GM18909 (cell line): ENCODE measurements at regions not wholly inside any gene's neighbourhood (a gene's known extent, or its start where the extent isn't known, plus 50 kb on each side); places are given as distances from the start of the nearest gene placed in this dataset.
A peak's percentile ranks its signal among the peaks of the same experiment; 100 is the strongest.
"Not testable (repeated sequence)": the region's sequence is repeated elsewhere in the genome, so short reads cannot be mapped to it uniquely, and the experiment has no call there.

Source experiments
- ATAC-seq: cut with Tn5 transposase; IDR thresholded peaks from one replicate; pipeline ENCODE4 v1.9.1; 2021; ENCODE audit warnings: mild to moderate bottlenecking; ENCODE audit not compliant: unreplicated experiment, poor library complexity

DNA sequence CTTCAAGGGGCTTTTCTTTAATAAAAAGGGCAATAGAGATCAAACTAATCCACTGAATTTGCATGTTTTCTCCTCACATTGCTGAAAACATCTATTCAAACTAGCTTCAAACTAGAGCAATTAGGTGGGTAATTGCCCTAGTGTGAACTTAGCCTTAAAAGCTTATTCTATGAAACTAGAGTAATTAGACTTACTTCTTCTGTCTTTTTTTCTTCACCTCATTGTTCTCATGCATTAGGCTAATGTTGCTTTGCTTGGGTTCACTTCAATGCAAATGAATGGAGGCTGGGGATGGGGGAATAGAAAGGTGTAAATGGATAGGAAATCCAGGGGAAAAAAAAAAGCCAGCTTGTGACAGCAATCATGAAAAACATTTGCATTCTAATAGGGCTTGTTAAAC, 414.8 kb upstream of the LMO3 start:
- no peak for ATAC-seq

DNA sequence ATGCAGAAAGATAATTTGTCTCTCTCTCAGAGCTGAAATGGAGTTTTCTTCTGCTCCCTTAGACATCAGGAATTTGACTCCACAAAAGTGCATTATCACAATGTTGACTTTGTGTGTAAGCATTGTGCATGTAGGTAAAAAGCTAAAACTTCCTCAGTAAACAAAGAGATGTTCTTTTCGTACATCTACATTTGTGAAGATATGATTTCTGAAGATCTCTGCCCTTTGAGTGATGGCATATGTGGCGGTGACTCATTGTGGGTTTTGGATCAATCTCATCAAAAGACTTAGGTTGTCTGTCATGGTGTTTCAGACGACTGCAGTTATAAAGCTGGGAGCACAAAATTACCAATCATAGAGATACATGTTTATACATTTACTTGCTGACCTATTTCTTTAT, 411.4 kb upstream of the LMO3 start:
- ATAC-seq: no peak

DNA sequence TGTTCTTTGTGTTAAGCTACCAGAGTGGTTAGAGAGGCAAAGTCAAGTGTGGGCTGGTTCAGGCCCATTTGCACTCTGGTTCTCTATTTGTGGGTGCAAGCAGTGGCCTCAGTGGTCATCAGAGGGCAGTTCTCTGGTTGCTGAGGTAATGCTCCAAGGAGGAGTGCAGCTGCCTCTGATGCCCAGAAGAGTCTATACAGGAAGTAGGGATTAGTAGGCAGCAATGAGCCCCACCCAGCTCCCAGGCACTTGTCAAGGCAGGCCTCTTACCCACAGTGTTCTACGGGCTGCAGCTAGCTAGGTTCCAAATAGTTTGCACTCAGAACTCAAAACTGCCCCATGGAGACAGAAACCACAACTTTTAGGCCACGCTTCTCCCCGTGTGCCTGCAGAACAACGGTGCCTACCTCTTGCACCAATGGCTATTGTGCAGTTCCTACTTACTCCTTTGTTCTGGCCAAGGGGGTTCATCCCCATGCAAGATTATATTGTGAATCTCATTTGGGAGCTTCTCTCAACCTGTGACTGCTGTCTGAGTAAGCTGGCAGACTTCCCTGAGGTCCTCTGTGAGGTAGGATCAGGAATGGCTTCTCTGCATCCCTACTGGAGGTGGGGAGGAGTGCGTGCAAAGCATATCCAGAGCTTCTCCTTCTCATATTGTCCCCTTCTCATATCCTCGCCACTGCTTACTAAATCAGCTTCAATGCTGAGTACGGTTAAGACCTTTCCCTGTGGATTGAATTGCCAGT, 410.3 kb upstream of the LMO3 start:
- no peak for ATAC-seq

DNA sequence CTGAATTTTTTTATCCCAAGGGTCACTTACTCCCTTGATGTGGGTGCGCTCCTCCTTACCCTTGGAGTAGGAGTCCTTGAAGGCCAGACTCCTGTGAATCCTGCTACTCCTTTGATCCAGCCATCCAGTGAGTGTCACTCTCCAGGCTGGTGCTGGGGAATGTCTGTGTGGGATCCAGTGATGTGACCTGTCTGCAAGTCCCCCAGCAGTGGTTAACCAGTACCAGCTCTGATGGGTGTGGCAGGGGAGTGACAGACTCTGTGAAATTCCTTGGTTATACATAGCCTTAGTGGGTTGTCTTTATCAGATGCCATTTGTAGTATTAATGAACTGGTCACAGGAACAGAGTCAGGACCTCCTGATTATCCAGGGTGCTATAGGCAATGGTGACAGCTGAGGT, 409.5 kb upstream of the LMO3 start:
- ATAC-seq: no peak

DNA sequence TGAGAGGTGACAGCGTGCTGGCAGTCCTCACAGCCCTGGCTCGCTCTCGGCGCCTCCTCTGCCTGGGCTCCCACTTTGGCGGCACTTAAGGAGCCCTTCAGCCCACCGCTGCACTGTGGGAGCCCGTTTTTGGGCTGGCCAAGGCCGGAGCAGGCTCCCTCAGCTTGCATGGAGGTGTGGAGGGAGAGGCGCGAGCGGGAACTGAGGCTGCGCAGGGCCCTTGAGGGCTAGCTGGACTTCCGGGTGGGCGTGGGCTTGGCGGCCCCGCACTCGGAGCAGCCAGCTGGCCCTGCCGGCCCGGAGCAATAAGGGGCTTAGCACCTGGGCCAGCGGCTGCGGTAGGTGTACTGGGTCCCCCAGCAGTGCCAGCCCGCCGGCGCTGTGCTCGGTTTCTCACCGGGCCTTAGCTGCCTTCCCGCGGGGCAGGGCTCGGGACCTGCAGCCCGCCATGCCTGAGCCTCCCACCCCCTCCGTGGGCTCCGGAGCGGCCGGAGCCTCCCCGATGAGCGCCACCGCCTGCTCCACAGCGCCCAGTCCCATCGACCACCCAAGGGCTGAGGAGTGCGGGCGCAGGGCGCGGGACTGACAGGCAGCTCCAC, 401.6 kb upstream of the LMO3 start:
- ATAC-seq: not testable (repeated sequence)

DNA sequence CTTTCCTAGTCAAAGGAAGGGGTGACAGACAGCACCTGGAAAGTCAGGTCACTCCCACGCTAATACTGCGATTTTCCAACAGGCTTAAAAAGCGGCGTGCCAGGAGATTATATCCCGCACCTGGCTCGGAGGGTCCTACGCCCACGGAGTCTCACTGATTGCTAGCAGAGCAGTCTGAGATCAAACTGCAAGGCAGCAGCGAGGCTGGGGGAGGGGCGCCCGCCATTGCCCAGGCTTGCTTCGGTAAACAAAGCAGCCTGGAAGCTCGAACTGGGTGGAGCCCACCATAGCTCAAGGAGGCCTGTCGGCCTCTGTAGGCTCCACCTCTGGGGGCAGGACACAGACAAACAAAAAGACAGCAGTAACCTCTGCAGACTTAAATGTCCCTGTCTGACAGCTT, 392.6 kb upstream of the LMO3 start:
- ATAC-seq: not testable (repeated sequence)

DNA sequence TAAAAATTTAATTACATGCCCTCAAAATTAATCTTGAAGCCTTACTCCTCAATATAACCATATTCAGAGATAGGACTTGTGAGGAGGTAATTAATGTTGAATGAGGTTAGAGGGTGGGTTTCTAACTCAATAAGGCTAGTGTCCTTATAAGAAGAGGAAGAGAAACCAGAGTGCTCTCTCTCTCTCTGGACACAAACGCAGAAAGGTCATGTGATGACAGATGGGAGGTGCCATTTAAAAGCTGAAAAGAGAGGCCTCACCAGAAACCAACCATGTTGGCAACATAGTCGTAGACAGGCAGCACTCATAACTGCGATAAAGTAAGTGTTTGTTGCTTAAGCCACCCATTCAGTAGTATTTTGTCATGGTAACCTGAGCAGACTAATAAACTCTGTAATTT, 378.5 kb upstream of the LMO3 start:
- no peak for ATAC-seq

DNA sequence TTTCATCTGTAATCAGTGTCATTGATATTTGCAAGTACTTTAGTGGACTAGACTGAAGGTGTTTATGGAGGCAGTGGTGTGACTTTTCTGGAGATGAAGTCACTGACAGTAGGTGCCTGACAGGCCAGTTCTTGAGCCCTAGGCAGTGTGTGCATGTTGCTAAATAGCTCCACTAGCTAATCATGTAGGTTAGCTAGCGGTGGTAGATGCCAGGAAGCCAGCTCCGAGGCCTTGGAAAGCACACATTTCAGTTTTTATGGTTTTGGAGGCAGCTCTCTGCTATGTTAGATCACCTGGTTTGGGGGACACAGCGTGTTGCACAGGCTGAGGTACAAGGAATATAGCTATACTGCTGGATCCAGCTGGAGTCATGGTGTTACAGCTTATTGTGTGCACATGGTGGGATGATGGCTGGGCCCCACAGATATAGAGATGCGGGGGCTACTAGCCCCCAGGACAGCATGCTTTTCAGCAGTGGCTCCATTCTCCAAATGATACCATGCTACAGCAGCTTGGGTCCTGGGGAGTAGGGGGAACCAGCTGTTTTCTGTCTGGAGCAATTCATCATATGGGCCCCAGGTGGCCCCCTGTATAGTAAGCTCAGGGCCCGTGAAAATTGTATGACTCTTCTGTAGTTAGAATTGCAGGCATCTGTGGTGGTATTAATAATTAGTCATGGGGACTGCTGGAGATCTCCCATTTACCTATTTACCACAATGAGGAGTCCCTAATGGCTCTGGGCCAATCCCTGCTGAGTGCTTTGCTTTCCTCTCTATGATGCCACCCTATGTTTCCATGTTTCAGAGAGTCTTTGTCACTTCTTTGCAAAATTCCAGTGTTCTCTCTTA, 367.2 kb upstream of the LMO3 start:
- ATAC-seq: no peak

DNA sequence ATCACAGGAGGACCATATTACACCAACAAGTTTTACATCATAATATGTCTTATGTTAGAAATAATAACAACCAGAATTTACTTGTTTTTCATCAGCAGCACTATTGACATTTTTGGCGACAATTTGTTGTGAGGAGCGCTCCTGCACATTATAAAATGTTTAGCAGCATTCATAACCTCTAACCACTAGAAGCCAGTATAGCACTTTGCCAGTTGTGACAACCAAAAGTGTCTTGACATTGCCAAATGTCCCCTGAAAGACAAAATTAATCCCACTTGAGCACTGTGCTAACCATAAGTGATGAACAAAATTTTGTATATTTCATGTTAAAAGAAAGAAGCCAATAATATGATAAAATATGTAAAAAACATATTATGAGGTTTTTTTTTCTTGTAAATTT, 356.9 kb upstream of the LMO3 start:
- ATAC-seq: no peak

DNA sequence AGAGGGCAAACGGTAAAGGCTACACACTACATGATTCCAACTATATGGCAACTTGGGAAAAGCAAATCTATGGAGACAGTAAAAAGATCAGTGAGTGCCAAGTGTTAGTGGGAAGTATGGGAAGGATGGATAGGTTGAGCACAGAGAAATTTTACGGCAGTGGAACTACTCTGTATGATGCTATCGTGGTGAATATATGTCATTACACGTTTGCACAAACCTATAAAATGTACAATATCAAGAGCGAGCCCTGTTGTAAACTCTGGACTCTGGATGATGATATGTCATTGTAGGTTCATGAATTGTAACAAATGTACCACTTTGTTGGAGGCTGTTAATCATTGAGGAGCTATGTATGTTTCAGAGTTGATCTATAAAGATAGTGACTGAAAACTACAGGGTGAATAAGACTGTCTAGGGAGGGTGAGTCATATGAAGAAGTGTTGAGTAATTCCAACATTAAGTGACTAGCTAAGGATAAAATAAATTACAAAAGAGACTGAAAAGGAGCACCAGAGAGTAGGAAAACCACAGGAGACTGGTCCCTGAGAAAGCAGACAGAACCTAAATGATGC, 349.2 kb upstream of the LMO3 start:
- peak; percentile 85 for ATAC-seq

DNA sequence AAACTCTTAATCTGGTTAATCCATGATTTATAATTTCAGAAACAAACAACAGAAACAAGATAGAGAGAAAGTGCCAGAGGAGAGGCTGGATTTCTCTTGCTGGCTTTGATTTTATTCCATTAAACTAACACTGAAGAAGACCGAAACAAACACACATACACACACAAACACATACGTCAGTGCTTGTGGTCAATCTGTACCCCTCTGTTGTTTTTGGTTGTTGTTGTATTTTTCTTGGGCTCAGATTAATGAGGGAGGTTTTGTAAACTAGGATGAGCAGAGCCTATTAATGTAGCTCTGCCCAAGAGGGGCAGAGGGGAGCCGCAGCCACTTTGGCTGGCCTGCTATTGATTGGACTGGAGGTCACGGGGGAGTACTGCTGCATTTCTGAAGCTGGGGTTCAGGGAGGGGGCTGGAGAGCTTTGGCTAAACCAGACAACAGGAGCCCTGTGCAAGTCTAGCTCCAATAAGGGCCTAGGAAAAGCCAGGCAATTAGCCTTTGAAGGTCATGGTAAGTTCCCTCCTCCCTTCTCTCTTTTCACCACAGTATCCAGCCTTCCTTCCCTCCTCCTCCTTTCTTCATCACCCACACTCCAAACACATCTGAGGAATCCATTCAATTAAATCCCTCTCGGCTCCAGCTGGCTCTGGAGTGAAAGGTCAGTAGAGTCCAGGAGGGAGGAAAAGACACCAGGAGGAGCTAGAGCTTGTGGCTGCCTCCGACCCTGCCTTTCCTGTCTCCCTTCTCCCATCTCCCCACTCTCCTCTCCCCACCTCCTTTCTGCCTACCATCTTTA, 344.1 kb upstream of the LMO3 start:
- ATAC-seq: no peak

DNA sequence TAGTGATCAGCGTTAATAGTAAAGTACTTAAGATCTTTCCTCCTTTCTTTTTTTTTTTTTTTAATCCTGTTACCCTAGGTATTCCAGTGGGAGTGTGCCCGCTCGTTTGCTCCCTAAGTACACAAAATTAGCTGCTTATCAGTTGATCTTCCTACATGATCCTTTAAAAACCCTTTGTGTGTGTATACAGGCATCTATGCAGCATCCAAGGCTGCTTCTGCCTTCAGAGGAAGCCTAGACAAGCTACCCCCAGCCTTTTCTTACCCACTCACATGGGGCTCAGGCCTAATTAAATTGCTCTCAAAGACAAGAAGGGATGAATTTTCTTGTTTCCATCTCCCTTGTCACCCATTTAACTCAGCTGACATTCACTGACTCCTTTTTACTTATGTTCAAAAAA, 343.4 kb upstream of the LMO3 start:
- ATAC-seq: no peak

DNA sequence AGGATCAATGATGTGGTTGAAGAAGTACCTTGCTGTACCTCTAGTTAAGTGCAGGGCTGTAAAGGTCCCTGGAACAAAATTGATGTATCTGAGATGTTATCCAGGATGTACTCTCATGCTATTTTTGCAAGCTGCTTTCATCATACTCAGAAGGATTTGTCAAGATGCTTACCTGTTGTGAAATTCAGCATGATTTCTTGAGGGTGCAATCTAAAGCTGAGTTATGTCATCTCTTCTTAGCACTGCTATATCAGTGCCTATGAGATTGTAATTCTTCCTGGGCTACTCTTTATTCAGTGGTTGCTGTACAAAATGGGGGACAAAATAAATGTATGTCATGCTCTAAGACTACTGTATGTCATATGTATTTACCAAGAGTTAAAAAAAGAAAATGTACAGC, 340.7 kb upstream of the LMO3 start:
- no peak for ATAC-seq

DNA sequence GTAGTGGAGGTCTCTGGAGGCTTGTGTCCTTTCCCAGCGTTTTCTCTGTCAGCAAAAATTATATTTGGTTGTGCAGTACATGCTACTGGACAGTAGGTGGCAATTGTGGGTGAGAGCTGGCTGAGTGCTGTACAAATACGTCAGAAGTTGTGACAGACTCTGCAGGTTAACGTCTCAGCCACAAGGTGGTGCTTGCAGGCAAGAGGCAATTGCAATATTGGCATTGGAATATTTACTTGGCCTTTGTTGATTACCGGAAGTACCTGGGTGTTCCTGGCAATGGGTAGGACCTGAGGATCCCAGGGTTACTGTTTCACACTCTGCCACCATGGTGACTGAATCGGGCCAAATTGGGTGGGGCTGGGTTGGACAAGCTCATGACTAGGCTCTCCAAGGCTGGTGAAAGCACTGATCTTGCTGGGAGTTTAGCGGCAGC, 333.9 kb upstream of the LMO3 start:
- peak; percentile 98 for ATAC-seq

DNA sequence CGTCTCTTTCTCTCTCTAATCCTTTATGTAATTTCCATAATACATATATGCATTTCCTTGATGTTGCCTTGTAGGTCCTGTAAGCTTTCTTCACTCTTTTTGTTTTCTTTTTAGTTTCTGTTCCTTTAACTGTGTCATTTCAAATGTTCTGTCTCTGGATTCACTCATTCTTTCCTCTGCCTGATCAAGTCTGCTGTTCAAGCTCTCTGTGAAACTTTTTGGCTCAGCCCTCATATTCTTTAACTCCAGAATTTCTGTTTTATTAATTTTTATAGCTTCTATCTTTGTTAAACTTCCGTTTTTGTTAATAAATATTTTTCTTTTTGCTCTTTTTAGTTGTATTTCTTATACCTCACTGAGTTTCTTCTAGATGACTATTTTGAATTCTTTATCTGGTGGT, 321.3 kb upstream of the LMO3 start:
- no peak for ATAC-seq

DNA sequence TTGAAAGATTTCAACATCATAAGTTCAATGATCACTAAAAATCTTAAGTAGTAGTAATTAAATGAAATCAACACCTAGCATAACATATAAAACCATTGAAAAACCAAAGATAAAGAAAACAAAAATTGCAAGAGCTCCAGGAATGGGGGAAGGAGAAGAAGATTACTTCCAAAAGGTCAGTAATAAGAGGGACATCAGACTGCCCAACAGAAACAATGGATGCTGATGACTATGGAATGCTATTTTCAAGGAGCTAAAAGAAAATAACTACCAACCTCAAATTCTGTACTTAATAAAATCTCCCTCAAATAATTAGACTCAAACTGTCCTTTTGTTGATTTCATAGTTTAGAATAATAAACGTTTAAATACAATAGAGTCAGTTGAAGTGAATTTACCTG, 314.5 kb upstream of the LMO3 start:
- no peak for ATAC-seq

DNA sequence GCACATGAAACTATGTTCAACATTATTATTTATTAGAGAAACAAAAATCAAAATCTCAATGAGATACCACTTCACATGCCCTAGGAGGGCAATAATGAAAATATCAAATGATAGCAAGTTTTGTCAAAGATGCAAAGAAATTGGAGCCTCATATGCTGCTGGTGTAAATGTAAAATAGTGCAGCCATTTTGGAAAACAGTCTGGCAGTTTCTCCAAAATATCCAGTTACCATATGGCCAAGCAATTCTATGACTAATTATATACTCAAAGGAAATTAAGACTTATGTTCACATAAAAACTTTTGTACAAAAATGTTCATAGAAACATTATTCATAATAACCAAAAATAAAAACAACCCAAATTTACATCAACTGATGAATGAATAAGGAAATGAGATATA, 313.6 kb upstream of the LMO3 start:
- no peak for ATAC-seq

DNA sequence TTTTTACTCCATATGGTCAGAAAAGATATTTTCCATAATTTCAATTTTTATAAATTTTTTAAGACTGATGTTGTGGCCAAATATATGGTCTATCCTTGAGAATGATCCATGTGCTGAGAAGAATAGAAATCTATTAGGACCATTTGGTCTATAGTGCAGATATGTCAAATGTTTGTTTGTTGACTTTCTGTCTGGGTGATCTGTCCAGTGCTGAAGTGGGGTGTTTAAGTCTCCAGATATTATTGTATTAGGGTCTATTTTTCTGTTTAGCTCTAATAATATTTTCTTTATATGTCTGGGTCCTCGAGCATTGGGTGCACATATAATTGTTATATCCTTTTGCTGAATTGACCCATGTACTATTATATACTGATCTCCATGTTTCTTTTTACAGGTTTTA, 308.9 kb upstream of the LMO3 start:
- no peak for ATAC-seq

DNA sequence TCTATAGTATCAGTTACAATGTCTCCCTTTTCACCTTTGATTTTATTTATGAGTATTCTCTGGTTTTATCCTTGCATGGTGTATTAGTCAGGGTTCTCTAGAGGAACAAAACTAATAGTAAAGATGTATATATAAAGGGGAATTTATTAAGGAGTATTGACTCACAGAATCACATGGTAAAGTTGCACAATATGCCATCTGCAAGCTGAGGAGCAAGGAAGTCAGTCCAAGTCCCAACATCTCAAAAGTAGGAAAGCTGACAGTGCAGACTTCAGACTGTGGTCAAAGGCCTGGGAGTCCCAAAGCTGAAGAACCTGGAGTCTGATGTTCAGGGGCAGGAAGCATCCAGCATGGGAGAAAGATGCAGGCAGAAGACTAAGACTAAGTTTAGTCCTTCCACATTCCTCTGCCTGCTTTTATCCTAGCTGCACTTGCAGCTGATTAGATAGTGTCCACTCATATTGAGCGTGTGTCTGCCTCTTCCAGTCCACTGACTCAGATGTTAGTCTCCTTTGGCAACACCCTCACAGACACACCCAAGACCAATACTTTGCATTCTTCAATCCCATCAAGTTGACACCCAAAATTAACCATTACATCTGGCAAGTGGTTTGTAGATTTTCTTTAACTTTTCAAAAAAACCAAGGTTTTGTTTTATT, 308.0 kb upstream of the LMO3 start:
- no peak for ATAC-seq

DNA sequence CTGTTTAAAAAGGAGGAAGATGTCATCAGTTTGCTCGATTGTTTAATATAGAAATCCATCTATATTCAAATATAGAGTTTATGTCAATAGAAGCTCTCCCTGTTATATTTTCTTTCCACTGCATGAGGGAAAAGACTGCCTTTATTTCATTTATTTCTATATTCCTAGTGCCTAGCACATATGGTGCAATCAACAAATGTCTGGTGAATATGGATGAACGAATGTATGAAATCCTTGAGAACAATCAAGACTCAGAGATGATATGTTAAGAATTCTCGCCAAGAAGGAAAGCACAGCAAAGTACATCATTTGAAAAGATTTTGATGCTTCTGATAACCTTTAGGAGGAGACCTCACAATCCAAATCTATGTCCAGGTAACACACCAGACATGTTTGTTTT, 296.0 kb upstream of the LMO3 start:
- no peak for ATAC-seq
